GM18870 (cell line): ENCODE measurements at regions not wholly inside any gene's neighbourhood (a gene's known extent, or its start where the extent isn't known, plus 50 kb on each side); places are given as distances from the start of the nearest gene placed in this dataset.
"Not testable (repeated sequence)": the region's sequence is repeated elsewhere in the genome, so short reads cannot be mapped to it uniquely, and the experiment has no call there.

Experiments
- ATAC-seq: cut with Tn5 transposase; IDR thresholded peaks from one replicate; pipeline ENCODE4 v1.9.1; 2021; ENCODE audit warnings: moderate library complexity; ENCODE audit not compliant: unreplicated experiment

GRCh38 chr4:11069083-11069482, 359.6 kb downstream of the HS3ST1 start:
- ATAC-seq: no peak

DNA sequence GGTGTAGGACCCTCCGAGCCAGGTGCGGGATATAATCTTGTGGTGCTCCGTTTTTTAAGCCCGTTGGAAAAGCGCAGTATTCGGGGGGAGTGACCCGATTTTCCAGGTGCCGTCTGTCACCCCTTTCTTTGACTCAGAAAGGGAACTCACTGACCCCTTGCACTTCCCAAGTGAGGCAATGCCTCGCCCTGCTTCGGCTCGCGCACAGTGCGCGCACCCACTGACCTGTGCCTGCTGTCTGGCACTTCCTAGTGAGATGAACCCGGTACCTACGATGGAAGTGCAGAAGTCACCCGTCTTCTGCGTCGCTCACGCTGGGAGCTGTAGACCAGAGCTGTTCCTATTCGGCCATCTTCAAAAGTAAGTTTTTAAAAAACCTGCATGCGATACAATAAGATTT, 362.1 kb downstream of the HS3ST1 start:
- ATAC-seq: not testable (repeated sequence)

- ATAC-seq: not testable (repeated sequence)
These were observed 368.1 kb downstream of the HS3ST1 start for GRCh38 chr4:11060637-11061036.

DNA sequence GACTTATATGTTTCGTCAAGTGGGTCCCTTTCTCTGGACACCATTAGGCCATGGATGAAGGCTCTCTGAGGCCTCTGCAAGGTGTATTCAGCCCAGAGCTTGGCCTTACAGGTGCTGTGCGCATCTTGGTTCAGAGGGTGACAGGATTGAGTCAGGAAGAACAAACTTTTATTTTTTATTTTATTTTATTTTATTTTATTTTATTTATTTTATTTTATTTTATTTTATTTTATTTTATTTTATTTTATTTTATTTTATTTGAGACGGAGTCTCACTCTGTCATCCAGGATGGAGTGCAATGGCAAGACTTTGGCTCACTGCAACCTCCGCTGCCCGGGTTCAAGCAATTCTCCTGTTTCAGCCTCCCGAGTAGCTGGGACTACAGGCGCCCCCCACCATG, 370.4 kb upstream of the CLNK start:
- ATAC-seq: not testable (repeated sequence)

DNA sequence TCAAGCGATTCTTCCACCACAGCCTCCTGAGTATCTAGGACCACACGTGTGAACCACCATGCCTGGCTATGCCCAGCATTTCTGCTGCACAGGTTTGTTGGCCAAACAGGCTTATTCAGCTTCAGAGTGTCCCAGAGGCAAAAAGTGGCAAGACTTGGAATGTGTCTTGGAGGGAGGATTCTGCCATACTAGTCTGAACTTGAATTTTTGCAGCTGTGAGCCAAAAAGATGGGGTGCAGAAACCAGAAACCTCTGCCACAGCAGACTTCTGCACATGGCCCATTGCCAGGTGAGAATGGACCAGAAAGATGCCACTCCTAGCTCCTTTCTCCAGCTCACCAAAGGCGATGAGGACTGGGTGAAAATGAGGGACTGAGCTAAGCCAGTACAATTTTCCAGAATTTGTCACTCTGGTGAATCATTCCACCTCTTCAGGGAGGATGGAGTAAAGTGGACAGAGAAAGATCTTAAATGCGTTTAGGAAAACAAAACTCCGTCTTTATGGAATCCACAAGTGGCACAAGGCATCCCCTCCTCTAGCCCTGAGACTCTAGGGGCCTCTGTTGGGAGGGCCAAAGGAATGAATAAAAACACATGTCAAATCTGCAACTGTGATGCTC, 369.1 kb upstream of the CLNK start:
- ATAC-seq: no peak

- ATAC-seq: no peak
These were observed 366.6 kb upstream of the CLNK start for GRCh38 chr4:11051181-11051580.

- no peak for ATAC-seq
These were observed 366.2 kb upstream of the CLNK start for GRCh38 chr4:11050766-11051165.

DNA sequence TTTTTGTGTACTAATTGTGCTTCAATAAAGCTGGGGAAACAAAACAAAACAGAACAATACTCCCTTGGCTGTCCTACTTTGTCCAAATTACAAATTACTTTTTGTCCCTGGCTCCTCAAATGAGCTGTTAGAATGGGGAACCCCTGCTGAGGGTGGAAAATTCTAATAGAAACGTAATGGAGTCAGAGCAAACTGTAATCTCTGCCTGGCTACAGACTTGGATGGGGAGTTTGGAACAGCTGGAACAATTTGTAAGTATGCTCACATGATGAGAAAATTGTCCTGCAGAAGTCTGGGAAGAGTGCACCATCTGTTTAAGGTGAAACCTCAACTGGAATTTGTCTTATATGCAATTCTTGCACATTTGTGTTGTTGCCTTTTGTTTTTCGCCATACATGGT, 364.4 kb upstream of the CLNK start:
- no peak for ATAC-seq

DNA sequence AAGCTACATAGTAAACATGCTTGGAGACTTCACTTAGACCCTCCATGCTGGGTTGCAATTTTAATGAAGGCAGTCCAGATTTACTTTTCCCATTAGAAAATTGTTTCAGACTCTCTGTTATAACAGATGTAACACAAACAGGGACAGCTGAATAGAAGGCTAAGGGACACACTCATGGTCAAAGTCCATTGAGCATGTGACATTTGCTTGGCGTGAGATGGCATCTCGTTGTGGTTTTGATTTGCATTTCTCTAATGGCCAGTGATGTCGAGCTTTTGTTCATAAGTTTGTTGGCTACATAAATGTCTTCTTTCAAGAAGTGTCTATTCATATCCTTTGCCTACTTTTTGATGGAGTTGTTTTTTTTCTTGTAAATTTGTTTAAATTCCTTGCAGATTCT, 358.2 kb upstream of the CLNK start:
- ATAC-seq: peak; percentile 97

GRCh38 chr4:11039634-11040131, 355.1 kb upstream of the CLNK start:
- no peak for ATAC-seq

DNA sequence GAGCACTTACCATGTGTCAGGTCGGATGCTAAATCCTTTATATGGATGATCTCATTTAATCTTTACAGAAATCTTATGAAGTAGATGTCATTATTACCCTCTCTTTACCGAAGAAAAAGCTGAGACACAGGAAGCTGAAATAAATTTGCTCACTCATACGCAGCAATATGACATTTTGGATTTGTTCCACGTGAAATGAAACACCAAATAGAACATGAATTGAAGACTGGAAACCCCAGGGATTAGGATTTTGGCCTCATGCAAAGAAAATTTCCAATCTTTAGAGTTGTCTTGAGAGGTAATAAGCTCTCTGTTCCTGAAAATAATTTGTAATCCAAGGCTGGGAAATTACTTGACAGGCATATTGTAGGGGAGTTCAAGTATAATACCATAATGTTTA, 354.4 kb upstream of the CLNK start:
- ATAC-seq: no peak

DNA sequence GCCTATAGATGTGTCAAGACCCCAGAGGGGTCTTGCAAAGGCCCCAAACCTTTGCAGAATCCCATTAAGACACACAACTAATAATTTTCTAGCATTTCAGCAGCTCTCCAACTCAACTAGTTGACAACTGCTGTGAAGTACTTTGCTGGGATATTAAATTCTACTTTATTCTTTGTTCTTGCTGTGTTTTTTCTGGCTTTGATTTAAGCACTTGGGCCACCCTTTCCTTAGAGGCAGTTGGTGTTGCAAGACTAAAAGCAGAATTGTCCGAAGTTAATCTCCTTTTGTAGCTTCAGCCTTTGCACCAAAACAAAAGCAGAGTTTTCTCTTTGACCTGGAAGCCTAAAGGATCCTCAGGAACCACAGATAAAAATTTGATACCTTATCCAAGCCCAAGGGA, 353.1 kb upstream of the CLNK start:
- no peak for ATAC-seq

- ATAC-seq: no peak
These were observed 343.8 kb upstream of the CLNK start for GRCh38 chr4:11028334-11028733.

DNA sequence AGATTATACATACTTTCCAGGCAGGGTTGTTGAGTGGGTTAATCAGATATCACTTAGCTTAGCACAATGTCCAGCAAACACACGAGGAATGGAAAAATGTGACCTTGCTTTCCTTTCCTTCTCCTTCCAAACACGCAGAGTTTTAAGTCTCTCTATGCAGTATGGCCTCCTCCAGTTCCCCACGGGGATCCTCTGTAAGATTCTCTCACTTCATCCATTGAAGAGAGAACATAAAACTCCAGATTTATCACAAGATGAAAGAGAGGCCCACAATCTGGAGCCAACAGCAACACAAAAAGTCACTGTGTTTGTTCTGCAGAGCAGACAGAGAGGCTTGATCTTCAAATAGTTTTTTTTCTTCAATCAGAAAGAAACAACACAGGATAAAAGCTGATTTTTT, 336.8 kb upstream of the CLNK start:
- ATAC-seq: no peak

- ATAC-seq: no peak
These were observed 335.1 kb upstream of the CLNK start for GRCh38 chr4:11019451-11020240.

- ATAC-seq: no peak
These were observed 329.6 kb upstream of the CLNK start for GRCh38 chr4:11014199-11014598.

DNA sequence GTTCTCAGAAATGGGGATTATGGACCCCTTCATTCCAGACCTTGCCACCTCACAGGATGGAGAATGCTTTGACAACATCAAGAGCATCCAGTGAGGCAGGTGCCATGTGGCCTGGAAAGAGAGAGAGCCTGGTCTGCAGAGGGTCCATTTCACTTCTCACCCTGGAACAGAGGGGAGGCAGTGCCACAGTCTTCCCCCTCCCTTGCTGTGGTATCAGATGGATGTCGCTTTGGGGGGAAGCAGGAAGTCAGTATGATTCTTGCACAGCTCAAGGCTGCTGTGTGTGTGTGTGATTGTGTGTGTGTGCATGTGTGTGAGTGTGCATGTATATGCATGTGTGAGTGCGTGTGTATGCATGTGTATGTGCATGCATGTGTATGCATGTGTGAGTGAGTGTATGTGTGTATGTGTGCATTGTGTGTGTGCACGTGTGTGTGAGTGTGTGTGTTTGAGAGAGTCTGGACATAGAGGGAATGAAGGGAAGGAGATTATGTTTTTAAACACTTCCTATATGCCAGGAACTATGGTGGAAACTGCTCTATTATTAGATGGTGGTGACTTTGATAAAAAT, 328.6 kb upstream of the CLNK start:
- no peak for ATAC-seq

- ATAC-seq: no peak
These were observed 326.7 kb upstream of the CLNK start for GRCh38 chr4:11011249-11011648.

- ATAC-seq: no peak
These were observed 326.1 kb upstream of the CLNK start for GRCh38 chr4:11010624-11011023.

DNA sequence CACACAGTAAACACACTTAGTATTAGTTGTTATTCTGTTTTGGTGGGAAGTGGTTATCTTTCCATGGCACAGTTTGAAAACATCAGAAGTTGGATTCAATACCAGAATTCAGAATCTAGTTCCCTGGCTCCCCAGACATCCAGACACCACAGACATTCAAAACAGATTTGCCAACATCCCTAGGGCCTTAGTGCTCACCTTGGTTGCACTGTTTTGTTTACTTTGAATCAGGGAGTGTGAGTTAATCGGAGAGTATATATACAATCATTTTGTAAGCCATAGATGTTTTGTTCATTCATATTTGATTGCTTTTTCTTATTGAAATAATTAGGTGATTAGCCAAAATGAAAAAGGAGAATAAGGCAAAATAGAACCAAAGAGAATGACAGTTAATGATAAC, 324.7 kb upstream of the CLNK start:
- ATAC-seq: no peak

GRCh38 chr4:11005300-11005699, 320.7 kb upstream of the CLNK start:
- ATAC-seq: no peak

- no peak for ATAC-seq
These were observed 320.2 kb upstream of the CLNK start for GRCh38 chr4:11004818-11005217.
